ENCODE measurements at regions not wholly inside any gene's neighbourhood (a gene's known extent, or its start where the extent isn't known, plus 50 kb on each side); places are given as distances from the start of the nearest gene placed in this dataset.

DNA sequence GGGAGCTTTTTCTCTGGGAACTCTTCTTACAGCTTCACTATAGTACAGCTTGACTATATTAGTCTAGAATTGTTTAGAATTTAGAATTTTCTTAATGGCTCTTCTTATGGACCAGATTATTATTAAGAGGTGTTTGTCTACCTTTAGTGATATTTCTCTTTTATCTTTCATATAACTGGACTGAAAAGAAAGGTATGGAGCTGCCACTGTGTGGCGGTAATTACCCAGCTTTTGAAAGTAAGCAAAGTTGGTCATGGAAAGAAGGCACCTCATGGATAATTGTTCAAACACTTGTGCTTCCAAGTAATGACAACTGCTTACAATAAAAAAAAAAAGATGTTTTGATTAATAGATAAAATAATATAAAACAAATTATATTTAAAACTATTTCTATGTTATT is 1112.5 kb downstream of the TECRL start:
- no peak overlapping the region for H2BK15ac ChIP-seq (ENCODE audit: low read depth, low read length)
- no peak overlapping the region for H3K14ac ChIP-seq (replicated peaks; ENCODE audit: low read depth, low read length)
- intact Hi-C loops (cut with micrococcal nuclease) = no loop called here
- no peak overlapping the region for H3K23ac ChIP-seq (ENCODE audit: low read depth, low read length)
- no peak overlapping the region for H3K18ac ChIP-seq (ENCODE audit: low read depth, low read length)
- dilution Hi-C loops (cut with HindIII; ENCODE audit: low sequenced_read_pairs, unreplicated experiment) = no loop called here
- H3K4ac ChIP-seq (ENCODE audit: low read depth, low read length) = no peak overlapping the region
- no peak overlapping the region for H2AK9ac ChIP-seq (replicated peaks; ENCODE audit: low read depth, low read length, poor library complexity)
- no peak for TF ChIP-seq RFX5 (IDR thresholded peaks at IDR 0.05; ENCODE audit: low read depth, low read length)
- H3K9me1 ChIP-seq (ENCODE audit: insufficient read depth, low read length) = no peaks in the 10 kb centered on the region
- POLR2A ChIA-PET (ENCODE audit: unreplicated experiment) = no interaction called here
- no TSS peak for BruUV-seq (replicated peaks)
- H3K36me3 ChIP-seq (ENCODE audit: control insufficient read depth, insufficient read depth, low read length) = no peaks in the 10 kb centered on the region
- H3K27me3 ChIP-seq (ENCODE audit: control insufficient read depth, insufficient read depth, low read length) = no peaks in the 10 kb centered on the region
- CTCF ChIA-PET = interaction anchor here (0.9 kb wide), 1 partner anchor 47 kb away, joined by 3 read pairs; no protein-coding TSS in a partner anchor
- H3K27ac ChIP-seq (ENCODE audit: insufficient read depth, low read length) = no peak overlapping the region
- no peak overlapping the region for H4K5ac ChIP-seq (ENCODE audit: low read depth, low read length)
- no peak overlapping the region for H3K9ac ChIP-seq (ENCODE audit: low read depth, low read length)
- ATAC-seq (ENCODE audit: low read depth) (no peak), DNase-seq (no peak)
- no peak overlapping the region for H4K91ac ChIP-seq (ENCODE audit: insufficient read depth, low read depth, low read length)
- no peaks in the 10 kb centered on the region for H3K4me1 ChIP-seq (ENCODE audit: control insufficient read depth, insufficient read depth, low read length)
- H3K56ac ChIP-seq (ENCODE audit: extremely low read depth, insufficient read depth, low read length) = no peak overlapping the region
- no peaks in the 10 kb centered on the region for H3K9me3 ChIP-seq (ENCODE audit: control insufficient read depth, insufficient read depth, low read length)
- no peak overlapping the region for H3K4me2 ChIP-seq (ENCODE audit: low read depth, low read length)
- no peak overlapping the region for H2BK120ac ChIP-seq (ENCODE audit: low read depth, low read length)
- no peak overlapping the region for H2AFZ ChIP-seq (replicated peaks; ENCODE audit: low read length, poor library complexity)
- no peaks in the 10 kb centered on the region for H3K79me1 ChIP-seq (ENCODE audit: low read depth in 1 of 2, low read length in 2 of 2)
- in situ Hi-C loops (cut with MboI; ENCODE audit: low sequenced_read_pairs) = no loop called here
- H2BK5ac ChIP-seq (ENCODE audit: low read depth, low read length, poor library complexity, severe bottlenecking) = no peak overlapping the region
- H2BK20ac ChIP-seq (ENCODE audit: low read depth, low read length) = no peak overlapping the region
- no peak overlapping the region for H3K4me3 ChIP-seq (ENCODE audit: insufficient read depth, low read depth, low read length)
- no CpG with 5 or more reads among the region's 1 CpG for WGBS, 2 experiments (ENCODE audit: extremely low coverage in 2 of 2, insufficient read length in 1 of 2)
- no peak overlapping the region for H4K8ac ChIP-seq (ENCODE audit: low read depth in 2 of 2, low read length in 2 of 2)
- H4K20me1 ChIP-seq (ENCODE audit: insufficient read depth, low read length) = no peaks in the 10 kb centered on the region
- no peak overlapping the region for H2AK5ac ChIP-seq (ENCODE audit: low read depth, low read length)

All from IMR-90 (cell line).